GM23248 (cell line): ENCODE measurements at regions not wholly inside any gene's neighbourhood (a gene's known extent, or its start where the extent isn't known, plus 50 kb on each side); places are given as distances from the start of the nearest gene placed in this dataset.

Source experiments
- EZH2 ChIP-seq: fragments of 200-600 bp; sonication (generic); IDR thresholded peaks from 2 replicates; pipeline ENCODE4 v1.6.1; 2018; ENCODE audit warnings: antibody characterized with exemption, mild to moderate bottlenecking; ENCODE audit not compliant: insufficient read depth, poor library complexity, severe bottlenecking
- EZH2phosphoT487 ChIP-seq: fragments of 200-600 bp; sonication (generic); IDR thresholded peaks from 2 replicates; pipeline ENCODE4 v1.6.1; 2018; ENCODE audit warnings: antibody characterized with exemption, moderate library complexity, mild to moderate bottlenecking, low read depth; ENCODE audit not compliant: insufficient read depth

- TF ChIP-seq EZH2 (no peak), EZH2phosphoT487 (no peak)
Measured at GRCh38 chr2:100743741-100744140, 76.2 kb upstream of the NPAS2 start.
